ENCODE measurements at regions not wholly inside any gene's neighbourhood (a gene's known extent, or its start where the extent isn't known, plus 50 kb on each side); places are given as distances from the start of the nearest gene placed in this dataset.
A peak's percentile ranks its signal among the peaks of the same experiment; 100 is the strongest.

- Histone ChIP-seq H3K27ac (no peak overlapping the region), H3K4me1 (ENCODE audit: low read depth) (no peaks in the 10 kb centered on the region), H3K36me3 (no peaks in the 10 kb centered on the region), H3K27me3 (no peaks in the 10 kb centered on the region), H3K4me3 (no peak overlapping the region), H3K9me3 (ENCODE audit: low read depth) (no peaks in the 10 kb centered on the region)
- no peak for TF ChIP-seq CTCF (IDR thresholded peaks at IDR 0.05; ENCODE audit: low read depth, low read length)
- peak; percentile 0 to 11 for DNase-seq (ENCODE audit: low read depth in 1 of 2, low spot score in 1 of 2)
Measured at GRCh38 chr1:105138458-105138893, 1388.8 kb downstream of the AMY1C start.

GRCh38 chr1:105172788-105173187 is 1423.1 kb downstream of the AMY1C start:
- Histone ChIP-seq H3K4me1 (ENCODE audit: low read depth) (no peaks in the 10 kb centered on the region), H3K27me3 (no peaks in the 10 kb centered on the region), H3K9me3 (ENCODE audit: low read depth) (no peaks in the 10 kb centered on the region), H3K27ac (no peak overlapping the region), H3K36me3 (no peaks in the 10 kb centered on the region), H3K4me3 (no peak overlapping the region)
- DNase-seq (ENCODE audit: low read depth in 1 of 2, low spot score in 1 of 2) = peak in 1 of 2 donors; percentile 4
- TF ChIP-seq CTCF (IDR thresholded peaks at IDR 0.05; ENCODE audit: low read depth, low read length) = no peak

GRCh38 chr1:105180789-105181188 is 1431.1 kb downstream of the AMY1C start:
- no peak for TF ChIP-seq CTCF (IDR thresholded peaks at IDR 0.05; ENCODE audit: low read depth, low read length)
- no peaks in the 10 kb centered on the region for H3K27me3 ChIP-seq
- no peak for DNase-seq (ENCODE audit: low read depth in 1 of 2, low spot score in 1 of 2)
- H3K27ac ChIP-seq = no peak overlapping the region
- H3K9me3 ChIP-seq (ENCODE audit: low read depth) = no peaks in the 10 kb centered on the region
- no peaks in the 10 kb centered on the region for H3K4me1 ChIP-seq (ENCODE audit: low read depth)
- H3K36me3 ChIP-seq = no peaks in the 10 kb centered on the region
- no peak overlapping the region for H3K4me3 ChIP-seq

GRCh38 chr1:105204836-105205371 is 1455.2 kb downstream of the AMY1C start:
- Histone ChIP-seq H3K27me3 (no peaks in the 10 kb centered on the region), H3K4me3 (no peak overlapping the region), H3K27ac (no peak overlapping the region), H3K4me1 (ENCODE audit: low read depth) (no peaks in the 10 kb centered on the region), H3K36me3 (no peaks in the 10 kb centered on the region), H3K9me3 (ENCODE audit: low read depth) (no peaks in the 10 kb centered on the region)
- DNase-seq (ENCODE audit: low read depth in 1 of 2, low spot score in 1 of 2) = no peak
- no peak for TF ChIP-seq CTCF (IDR thresholded peaks at IDR 0.05; ENCODE audit: low read depth, low read length)

- no peak for DNase-seq (ENCODE audit: low read depth in 1 of 2, low spot score in 1 of 2)
- no peaks in the 10 kb centered on the region for H3K36me3 ChIP-seq
- no peaks in the 10 kb centered on the region for H3K4me1 ChIP-seq (ENCODE audit: low read depth)
- H3K27me3 ChIP-seq = no peaks in the 10 kb centered on the region
- H3K9me3 ChIP-seq (ENCODE audit: low read depth) = no peaks in the 10 kb centered on the region
- no peak overlapping the region for H3K4me3 ChIP-seq
- no peak for TF ChIP-seq CTCF (IDR thresholded peaks at IDR 0.05; ENCODE audit: low read depth, low read length)
- H3K27ac ChIP-seq = no peak overlapping the region
Measured at GRCh38 chr1:105208581-105208980, 1458.9 kb downstream of the AMY1C start.

GRCh38 chr1:105210747-105211146 is 1461.0 kb downstream of the AMY1C start:
- Histone ChIP-seq H3K27ac (no peak overlapping the region), H3K36me3 (no peaks in the 10 kb centered on the region), H3K27me3 (no peaks in the 10 kb centered on the region), H3K9me3 (ENCODE audit: low read depth) (no peaks in the 10 kb centered on the region), H3K4me1 (ENCODE audit: low read depth) (no peaks in the 10 kb centered on the region), H3K4me3 (no peak overlapping the region)
- DNase-seq (ENCODE audit: low read depth in 1 of 2, low spot score in 1 of 2) = no peak
- no peak for TF ChIP-seq CTCF (IDR thresholded peaks at IDR 0.05; ENCODE audit: low read depth, low read length)

All from cardiac muscle cell (in vitro differentiated cells and primary cell).